Mesendoderm (in vitro differentiated cells): ENCODE measurements at regions not wholly inside any gene's neighbourhood (a gene's known extent, or its start where the extent isn't known, plus 50 kb on each side); places are given as distances from the start of the nearest gene placed in this dataset.
A peak's percentile ranks its signal among the peaks of the same experiment; 100 is the strongest.

Experiments
- DNase-seq: peaks from one replicate; pipeline ENCODE4 v3.0.0; 2013
- H2AK5ac ChIP-seq: 2 replicates; pipeline ENCODE4 v1.6.1; 2013; ENCODE audit warnings: low read length, inconsistent platforms
- H2BK120ac ChIP-seq: 2 replicates; pipeline ENCODE4 v1.6.1; 2013; ENCODE audit warnings: low read depth, mild to moderate bottlenecking, low read length, moderate library complexity, mixed read lengths
- H2BK15ac ChIP-seq: replicated peaks from 2 replicates; pipeline ENCODE4 v1.6.1; 2013; ENCODE audit warnings: low read depth, mild to moderate bottlenecking, moderate library complexity
- H2BK5ac ChIP-seq: 2 replicates; pipeline ENCODE4 v1.6.1; 2013; ENCODE audit warnings: low read length, inconsistent platforms
- H3K18ac ChIP-seq: 2 replicates; pipeline ENCODE4 v1.6.1; 2013; ENCODE audit warnings: mild to moderate bottlenecking, low read length, mixed read lengths
- H3K23ac ChIP-seq: one replicate; pipeline ENCODE4 v1.6.1; 2013; ENCODE audit warnings: low read length
- H3K27ac ChIP-seq: 2 replicates; pipeline ENCODE4 v1.5.1; 2013; ENCODE audit warnings: low read depth, mild to moderate bottlenecking, inconsistent platforms, low read length, moderate library complexity
- H3K27me3 ChIP-seq: 2 replicates; pipeline ENCODE4 v1.6.1; 2013; ENCODE audit warnings: low read length, control low read depth, mild to moderate bottlenecking, inconsistent platforms; ENCODE audit not compliant: insufficient read depth, poor library complexity
- H3K36me3 ChIP-seq: 2 replicates; pipeline ENCODE4 v1.6.1; 2013; ENCODE audit warnings: low read length, inconsistent platforms; ENCODE audit not compliant: control insufficient read depth, insufficient read depth
- H3K4ac ChIP-seq: one replicate; pipeline ENCODE4 v1.6.1; 2013; ENCODE audit warnings: low read depth, mild to moderate bottlenecking, low read length, moderate library complexity
- H3K4me1 ChIP-seq: 2 replicates; pipeline ENCODE4 v1.6.1; 2013; ENCODE audit warnings: low read depth, low read length, inconsistent platforms; ENCODE audit not compliant: control insufficient read depth
- H3K4me2 ChIP-seq: 2 replicates; pipeline ENCODE4 v1.6.1; 2013; ENCODE audit warnings: low read length
- H3K4me3 ChIP-seq: 2 replicates; pipeline ENCODE4 v1.5.1; 2013; ENCODE audit warnings: mild to moderate bottlenecking, low read length
- H3K56ac ChIP-seq: one replicate; pipeline ENCODE4 v1.6.1; 2013; ENCODE audit warnings: low read length
- H3K79me1 ChIP-seq: 2 replicates; pipeline ENCODE4 v1.6.1; 2013; ENCODE audit warnings: low read length, inconsistent platforms
- H3K79me2 ChIP-seq: 2 replicates; pipeline ENCODE4 v1.6.1; 2013; ENCODE audit warnings: mild to moderate bottlenecking, low read length; ENCODE audit not compliant: control insufficient read depth, insufficient read depth
- H3K9ac ChIP-seq: 2 replicates; pipeline ENCODE4 v1.6.1; 2013; ENCODE audit warnings: low read length, inconsistent platforms
- H4K5ac ChIP-seq: one replicate; pipeline ENCODE4 v1.6.1; 2013; ENCODE audit warnings: low read length
- H4K8ac ChIP-seq: one replicate; pipeline ENCODE4 v1.6.1; 2013; ENCODE audit warnings: low read depth, mild to moderate bottlenecking, control low read depth, low read length, moderate library complexity
- WGBS: extraction: QIAGEN DNeasy Blood & Tissue Kit; methylation state at CpG from one replicate; pipeline ENCODE4 v1.1.7; 2013; ENCODE audit warnings: low lambda C conversion rate, missing lambda C conversion rate; ENCODE audit not compliant: insufficient coverage; ENCODE audit errors: extremely low coverage; 5-methylcytosine and 5-hydroxymethylcytosine counted together

GRCh38 chr6:122092366-122092765 lies 307.1 kb upstream of the HSF2 start:
- Histone ChIP-seq H3K9ac (no peak overlapping the region), H3K79me2 (no peaks in the 10 kb centered on the region), H3K4me2 (no peak overlapping the region), H3K79me1 (no peaks in the 10 kb centered on the region), H3K23ac (no peak overlapping the region), H3K27ac (no peak overlapping the region), H2BK15ac (no peak overlapping the region), H2AK5ac (no peak overlapping the region), H3K36me3 (no peaks in the 10 kb centered on the region), H3K27me3 (no peaks in the 10 kb centered on the region), H3K4ac (no peak overlapping the region), H3K4me3 (no peak overlapping the region), H3K4me1 (no peaks in the 10 kb centered on the region), H4K5ac (no peak overlapping the region), H3K18ac (no peak overlapping the region), H4K8ac (no peak overlapping the region), H3K56ac (no peak overlapping the region), H2BK5ac (no peak overlapping the region), H2BK120ac (no peak overlapping the region)
- no CpG with 5 or more reads among the region's 1 CpG for WGBS
- no peak for DNase-seq

GRCh38 chr6:122098201-122098678 lies 301.2 kb upstream of the HSF2 start:
- no CpG with 5 or more reads among the region's 4 CpGs for WGBS
- Histone ChIP-seq H2BK5ac (no peak overlapping the region), H2BK120ac (no peak overlapping the region), H2AK5ac (no peak overlapping the region), H2BK15ac (no peak overlapping the region), H3K23ac (no peak overlapping the region), H3K27ac (no peak overlapping the region), H3K56ac (no peak overlapping the region), H3K79me2 (no peaks in the 10 kb centered on the region), H3K36me3 (no peaks in the 10 kb centered on the region), H3K4me3 (no peak overlapping the region), H3K4me1 (no peaks in the 10 kb centered on the region), H3K27me3 (no peaks in the 10 kb centered on the region), H4K8ac (no peak overlapping the region), H3K79me1 (no peaks in the 10 kb centered on the region), H3K18ac (no peak overlapping the region), H3K9ac (no peak overlapping the region), H3K4ac (no peak overlapping the region), H4K5ac (no peak overlapping the region), H3K4me2 (no peak overlapping the region)
- DNase-seq = no peak

DNA sequence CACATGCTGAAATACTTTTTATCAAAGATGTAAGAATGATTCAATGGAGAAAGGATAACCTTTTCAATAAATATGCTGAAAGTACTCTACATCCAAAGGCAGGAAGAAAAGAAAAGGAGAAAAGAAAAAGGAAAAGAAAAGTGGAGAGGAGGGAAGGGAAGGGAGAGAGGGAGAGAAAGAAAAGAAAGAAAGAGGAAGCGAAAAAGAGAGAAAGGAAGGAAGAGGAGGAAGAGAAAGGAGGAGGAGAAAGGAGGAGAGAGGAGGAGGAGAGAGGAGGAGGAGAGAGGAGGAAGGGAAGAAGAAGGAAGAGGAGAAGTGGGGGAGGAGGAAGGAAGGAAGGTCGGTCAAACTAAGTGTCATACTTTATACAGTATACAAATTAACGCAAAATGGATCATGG lies 297.4 kb upstream of the HSF2 start:
- no peak overlapping the region for H3K18ac ChIP-seq

GRCh38 chr6:122107256-122107852 lies 292.1 kb upstream of the HSF2 start:
- no peak overlapping the region for H2BK5ac ChIP-seq
- DNase-seq = no peak
- WGBS = no CpG with 5 or more reads among the region's 3 CpGs

More for the DNA sequence above, 297.4 kb upstream of the HSF2 start:
- H3K79me2 ChIP-seq = no peaks in the 10 kb centered on the region
- H2BK15ac ChIP-seq = no peak overlapping the region
- no peak overlapping the region for H3K23ac ChIP-seq
- no peaks in the 10 kb centered on the region for H3K36me3 ChIP-seq
- no peaks in the 10 kb centered on the region for H3K79me1 ChIP-seq
- DNase-seq = no peak
- no peak overlapping the region for H2BK5ac ChIP-seq
- no peaks in the 10 kb centered on the region for H3K27me3 ChIP-seq
- no peak overlapping the region for H3K4me3 ChIP-seq
- H3K27ac ChIP-seq = no peak overlapping the region
- no peak overlapping the region for H4K5ac ChIP-seq
- H2AK5ac ChIP-seq = no peak overlapping the region
- WGBS = no CpG with 5 or more reads among the region's 3 CpGs
- H3K4ac ChIP-seq = no peak overlapping the region
- no peak overlapping the region for H3K4me2 ChIP-seq
- no peak overlapping the region for H3K56ac ChIP-seq
- H2BK120ac ChIP-seq = no peak overlapping the region
- H3K4me1 ChIP-seq = no peaks in the 10 kb centered on the region
- H4K8ac ChIP-seq = no peak overlapping the region
- H3K9ac ChIP-seq = no peak overlapping the region

GRCh38 chr6:122109075-122109474 lies 290.4 kb upstream of the HSF2 start:
- H3K4me1 ChIP-seq = no peaks in the 10 kb centered on the region
- no peak overlapping the region for H3K56ac ChIP-seq
- H2BK120ac ChIP-seq = no peak overlapping the region
- H3K18ac ChIP-seq = no peak overlapping the region
- H2BK15ac ChIP-seq = no peak overlapping the region
- H4K5ac ChIP-seq = no peak overlapping the region
- H3K4ac ChIP-seq = no peak overlapping the region
- no peaks in the 10 kb centered on the region for H3K36me3 ChIP-seq
- H4K8ac ChIP-seq = no peak overlapping the region
- H2BK5ac ChIP-seq = no peak overlapping the region
- H3K23ac ChIP-seq = no peak overlapping the region
- H3K9ac ChIP-seq = no peak overlapping the region
- H3K27ac ChIP-seq = no peak overlapping the region
- H3K4me2 ChIP-seq = no peak overlapping the region
- no peaks in the 10 kb centered on the region for H3K79me1 ChIP-seq
- no peaks in the 10 kb centered on the region for H3K79me2 ChIP-seq
- no peak overlapping the region for H3K4me3 ChIP-seq
- no peaks in the 10 kb centered on the region for H3K27me3 ChIP-seq
- DNase-seq = no peak
- no peak overlapping the region for H2AK5ac ChIP-seq

More at GRCh38 chr6:122107256-122107852, 292.1 kb upstream of the HSF2 start:
- Histone ChIP-seq H3K4me2 (no peak overlapping the region), H3K79me2 (no peaks in the 10 kb centered on the region), H3K27me3 (no peaks in the 10 kb centered on the region), H4K8ac (no peak overlapping the region), H3K4me3 (no peak overlapping the region), H3K4ac (no peak overlapping the region), H3K23ac (no peak overlapping the region), H4K5ac (no peak overlapping the region), H2BK120ac (no peak overlapping the region), H3K56ac (no peak overlapping the region), H2BK15ac (peak overlapping the region; percentile 45), H3K9ac (no peak overlapping the region), H2AK5ac (no peak overlapping the region), H3K79me1 (no peaks in the 10 kb centered on the region), H3K18ac (no peak overlapping the region), H3K27ac (no peak overlapping the region), H3K36me3 (no peaks in the 10 kb centered on the region), H3K4me1 (no peaks in the 10 kb centered on the region)

DNA sequence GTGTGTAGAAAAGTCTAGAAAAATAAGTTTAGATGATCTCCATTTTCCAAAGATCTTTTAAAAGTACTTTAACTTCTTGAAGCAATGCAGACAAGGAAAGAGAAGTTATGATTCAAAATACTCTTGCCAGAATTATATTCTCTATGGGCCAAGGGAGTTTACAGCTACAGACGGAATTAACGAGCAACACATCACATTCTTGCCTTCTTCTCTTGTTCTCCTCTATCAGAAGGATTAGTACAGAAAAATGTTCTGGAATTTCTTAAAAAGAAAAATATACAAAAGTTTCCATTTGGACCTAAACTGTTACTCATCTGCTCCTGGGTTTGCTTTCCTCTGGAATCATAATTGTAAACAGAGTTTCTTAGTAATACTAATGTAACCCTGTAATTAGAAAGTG lies 284.7 kb upstream of the HSF2 start:
- Histone ChIP-seq H3K4me3 (no peak overlapping the region), H3K4me1 (no peaks in the 10 kb centered on the region), H3K9ac (no peak overlapping the region), H4K5ac (no peak overlapping the region), H2AK5ac (no peak overlapping the region), H3K27ac (no peak overlapping the region), H3K18ac (no peak overlapping the region), H3K23ac (no peak overlapping the region), H3K79me1 (no peaks in the 10 kb centered on the region), H2BK15ac (no peak overlapping the region), H3K36me3 (no peaks in the 10 kb centered on the region), H3K27me3 (no peaks in the 10 kb centered on the region), H3K79me2 (no peaks in the 10 kb centered on the region), H2BK120ac (no peak overlapping the region), H2BK5ac (no peak overlapping the region), H3K56ac (no peak overlapping the region), H3K4me2 (no peak overlapping the region), H4K8ac (no peak overlapping the region), H3K4ac (no peak overlapping the region)
- WGBS = no CpG with 5 or more reads among the region's 2 CpGs
- DNase-seq = no peak
